ENCODE measurements at regions not wholly inside any gene's neighbourhood (a gene's known extent, or its start where the extent isn't known, plus 50 kb on each side); places are given as distances from the start of the nearest gene placed in this dataset.

DNA sequence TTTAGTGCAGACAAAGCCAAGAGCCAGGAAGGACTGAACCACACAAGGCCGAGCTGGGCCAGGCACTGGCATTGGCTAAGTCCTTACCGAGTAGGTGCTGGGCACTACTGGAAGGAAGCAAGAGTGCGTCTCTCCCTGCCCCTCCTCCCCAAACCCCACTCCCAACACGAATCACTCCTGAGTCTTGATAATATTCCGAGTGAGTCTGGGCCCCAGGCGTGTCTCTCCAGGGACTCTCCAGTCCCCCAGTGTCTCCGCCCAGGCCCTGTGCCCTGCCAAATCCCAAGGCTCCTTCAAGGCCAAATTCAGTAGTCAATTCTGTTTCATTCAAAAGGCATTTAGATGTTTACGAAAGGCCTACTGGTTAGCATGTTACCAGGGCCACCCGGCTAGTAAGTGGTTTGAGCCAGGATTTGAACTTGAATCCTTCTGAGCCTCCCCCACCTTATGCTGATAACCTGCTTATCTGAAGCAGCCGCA lies 82.8 kb downstream of the GLI2 start:
- TF ChIP-seq, protein P1, sequence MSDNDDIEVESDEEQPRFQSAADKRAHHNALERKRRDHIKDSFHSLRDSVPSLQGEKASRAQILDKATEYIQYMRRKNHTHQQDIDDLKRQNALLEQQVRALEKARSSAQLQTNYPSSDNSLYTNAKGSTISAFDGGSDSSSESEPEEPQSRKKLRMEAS (IDR thresholded peaks at IDR 0.05; ENCODE audit: low read depth, low read length), result no peak
- TF ChIP-seq, protein P2, sequence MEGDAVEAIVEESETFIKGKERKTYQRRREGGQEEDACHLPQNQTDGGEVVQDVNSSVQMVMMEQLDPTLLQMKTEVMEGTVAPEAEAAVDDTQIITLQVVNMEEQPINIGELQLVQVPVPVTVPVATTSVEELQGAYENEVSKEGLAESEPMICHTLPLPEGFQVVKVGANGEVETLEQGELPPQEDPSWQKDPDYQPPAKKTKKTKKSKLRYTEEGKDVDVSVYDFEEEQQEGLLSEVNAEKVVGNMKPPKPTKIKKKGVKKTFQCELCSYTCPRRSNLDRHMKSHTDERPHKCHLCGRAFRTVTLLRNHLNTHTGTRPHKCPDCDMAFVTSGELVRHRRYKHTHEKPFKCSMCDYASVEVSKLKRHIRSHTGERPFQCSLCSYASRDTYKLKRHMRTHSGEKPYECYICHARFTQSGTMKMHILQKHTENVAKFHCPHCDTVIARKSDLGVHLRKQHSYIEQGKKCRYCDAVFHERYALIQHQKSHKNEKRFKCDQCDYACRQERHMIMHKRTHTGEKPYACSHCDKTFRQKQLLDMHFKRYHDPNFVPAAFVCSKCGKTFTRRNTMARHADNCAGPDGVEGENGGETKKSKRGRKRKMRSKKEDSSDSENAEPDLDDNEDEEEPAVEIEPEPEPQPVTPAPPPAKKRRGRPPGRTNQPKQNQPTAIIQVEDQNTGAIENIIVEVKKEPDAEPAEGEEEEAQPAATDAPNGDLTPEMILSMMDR (IDR thresholded peaks at IDR 0.05 in 2 of 3, conservative IDR thresholded peaks at IDR 0.05 in 1 of 3; ENCODE audit: control insufficient read depth in 2 of 3, extremely low read depth in 1 of 3, insufficient read depth in 1 of 3, low read depth in 3 of 3, low read length in 3 of 3), result no peak
- no peak for TF ChIP-seq HDAC2 (IDR thresholded peaks at IDR 0.05)
- TF ChIP-seq SUPT20H (IDR thresholded peaks at IDR 0.05; ENCODE audit: borderline replicate concordance, control insufficient read depth, low read depth, low read length), result no peak
- no peak for TF ChIP-seq EZH2 (IDR thresholded peaks at IDR 0.05; ENCODE audit: borderline replicate concordance, control insufficient read depth, low read depth, low read length)
- TF ChIP-seq TAF1 (IDR thresholded peaks at IDR 0.05; ENCODE audit: borderline replicate concordance, low read depth, low read length), result no peak
- TF ChIP-seq SMC3 (IDR thresholded peaks at IDR 0.05; ENCODE audit: borderline replicate concordance, low read length), result no peak
- no peak for TF ChIP-seq HCFC1 (IDR thresholded peaks at IDR 0.05; ENCODE audit: low read length)
- TF ChIP-seq POLR2A (IDR thresholded peaks at IDR 0.05; ENCODE audit: low read depth, low read length), result no peak
